Mesenchymal stem cell (in vitro differentiated cells and primary cell): ENCODE measurements at regions not wholly inside any gene's neighbourhood (a gene's known extent, or its start where the extent isn't known, plus 50 kb on each side); places are given as distances from the start of the nearest gene placed in this dataset.

ENCODE experiments used
- DNase-seq: peaks from one replicate; pipeline ENCODE4 v3.0.0-alpha.2; 2013
- H2AFZ ChIP-seq: one replicate; pipeline ENCODE4 v1.6.1; 2013; ENCODE audit warnings: low read depth, mild to moderate bottlenecking, control low read depth, inconsistent platforms, low read length, moderate library complexity
- H2AK5ac ChIP-seq: 2 replicates; pipeline ENCODE4 v1.6.1; 2013; ENCODE audit warnings: low read length, moderate library complexity, mild to moderate bottlenecking, inconsistent platforms; ENCODE audit not compliant: severe bottlenecking
- H2BK120ac ChIP-seq: one replicate; pipeline ENCODE4 v1.6.1; 2013; ENCODE audit warnings: low read depth, mild to moderate bottlenecking, inconsistent platforms, low read length, moderate library complexity
- H2BK12ac ChIP-seq, 2 experiments: one replicate each; pipeline ENCODE4 v1.6.1; 2013; ENCODE audit warnings: inconsistent platforms in 2 of 2, low read length in 2 of 2, mild to moderate bottlenecking in 2 of 2, moderate library complexity in 2 of 2, control low read depth in 1 of 2
- H2BK15ac ChIP-seq: one replicate; pipeline ENCODE4 v1.6.1; 2013; ENCODE audit warnings: mild to moderate bottlenecking, low read depth, inconsistent platforms; ENCODE audit not compliant: poor library complexity, severe bottlenecking
- H2BK5ac ChIP-seq: 2 replicates; pipeline ENCODE4 v1.6.1; 2013; ENCODE audit warnings: low read depth, mild to moderate bottlenecking, low read length, control low read depth, inconsistent platforms; ENCODE audit not compliant: poor library complexity, severe bottlenecking
- H3K14ac ChIP-seq, 2 experiments: one replicate each; pipeline ENCODE4 v1.6.1; 2013; ENCODE audit warnings: inconsistent platforms in 2 of 2, low read length in 2 of 2, control low read depth in 1 of 2, mild to moderate bottlenecking in 1 of 2, moderate library complexity in 1 of 2
- H3K18ac ChIP-seq, 2 experiments: one replicate each; pipeline ENCODE4 v1.6.1; 2013; ENCODE audit warnings: inconsistent platforms in 2 of 2, low read length in 2 of 2, control low read depth in 1 of 2, low read depth in 1 of 2, mild to moderate bottlenecking in 1 of 2
- H3K23ac ChIP-seq, 2 experiments: one replicate each; pipeline ENCODE4 v1.6.1; 2013; ENCODE audit warnings: inconsistent platforms in 2 of 2, low read length in 2 of 2, mild to moderate bottlenecking in 2 of 2, moderate library complexity in 2 of 2, control low read depth in 1 of 2
- H3K27ac ChIP-seq: 2 replicates; pipeline ENCODE4 v1.5.1; 2013; ENCODE audit warnings: mild to moderate bottlenecking, moderate library complexity, low read length, control low read depth, inconsistent platforms; ENCODE audit not compliant: poor library complexity, severe bottlenecking
- H3K27me3 ChIP-seq, 2 experiments: 2 replicates each; pipeline versions ENCODE4 v1.6.1 to v1.7.0; 2013; ENCODE audit warnings: low read length in 2 of 2, mild to moderate bottlenecking in 2 of 2, moderate library complexity in 2 of 2, control low read depth in 1 of 2, inconsistent platforms in 1 of 2; ENCODE audit not compliant: control insufficient read depth in 1 of 2, insufficient read depth in 1 of 2
- H3K36me3 ChIP-seq, 2 experiments: 2 replicates each; pipeline versions ENCODE4 v1.6.1 to v1.7.0; 2013; ENCODE audit warnings: low read length in 2 of 2, control low read depth in 1 of 2, inconsistent platforms in 1 of 2, low read depth in 1 of 2, mild to moderate bottlenecking in 1 of 2; ENCODE audit not compliant: insufficient read depth in 2 of 2, control insufficient read depth in 1 of 2
- H3K4ac ChIP-seq, 2 experiments: one replicate each; pipeline ENCODE4 v1.6.1; 2013; ENCODE audit warnings: inconsistent platforms in 2 of 2, low read length in 2 of 2, mild to moderate bottlenecking in 2 of 2, moderate library complexity in 2 of 2, control low read depth in 1 of 2, low read depth in 1 of 2
- H3K4me1 ChIP-seq: 2 replicates; pipeline ENCODE4 v1.6.1; 2013; ENCODE audit warnings: low read depth, low read length, control low read depth; ENCODE audit not compliant: control insufficient read depth, insufficient read depth
- H3K4me2 ChIP-seq: 2 replicates; pipeline ENCODE4 v1.6.1; 2013; ENCODE audit warnings: low read length, mild to moderate bottlenecking, inconsistent platforms; ENCODE audit not compliant: poor library complexity, severe bottlenecking
- H3K4me3 ChIP-seq, 2 experiments: 2 replicates each; pipeline versions ENCODE4 v1.5.1 to v1.7.0; 2013; ENCODE audit warnings: low read length in 2 of 2, mild to moderate bottlenecking in 2 of 2, control low read depth in 1 of 2, low read depth in 1 of 2; ENCODE audit not compliant: insufficient read depth in 1 of 2
- H3K79me1 ChIP-seq: replicated peaks from 2 replicates; pipeline ENCODE4 v1.6.1; 2013; ENCODE audit warnings: mild to moderate bottlenecking, control low read depth, low read length, inconsistent platforms; ENCODE audit not compliant: poor library complexity, severe bottlenecking
- H3K9ac ChIP-seq: 2 replicates; pipeline ENCODE4 v1.7.0; 2013; ENCODE audit warnings: mild to moderate bottlenecking, low read length, moderate library complexity
- H3K9me3 ChIP-seq: 2 replicates; pipeline ENCODE4 v1.7.0; 2013; ENCODE audit warnings: mild to moderate bottlenecking, low read length; ENCODE audit not compliant: control insufficient read depth
- H4K8ac ChIP-seq: one replicate; pipeline ENCODE4 v1.6.1; 2013; ENCODE audit warnings: inconsistent platforms, mild to moderate bottlenecking, low read length, moderate library complexity
- H4K91ac ChIP-seq: one replicate; pipeline ENCODE4 v1.6.1; 2013; ENCODE audit warnings: mild to moderate bottlenecking, low read length, inconsistent platforms
- WGBS: methylation state at CpG from one replicate; pipeline ENCODE4 v1.1.7; 2013; ENCODE audit warnings: mixed read lengths; 5-methylcytosine and 5-hydroxymethylcytosine counted together

DNA sequence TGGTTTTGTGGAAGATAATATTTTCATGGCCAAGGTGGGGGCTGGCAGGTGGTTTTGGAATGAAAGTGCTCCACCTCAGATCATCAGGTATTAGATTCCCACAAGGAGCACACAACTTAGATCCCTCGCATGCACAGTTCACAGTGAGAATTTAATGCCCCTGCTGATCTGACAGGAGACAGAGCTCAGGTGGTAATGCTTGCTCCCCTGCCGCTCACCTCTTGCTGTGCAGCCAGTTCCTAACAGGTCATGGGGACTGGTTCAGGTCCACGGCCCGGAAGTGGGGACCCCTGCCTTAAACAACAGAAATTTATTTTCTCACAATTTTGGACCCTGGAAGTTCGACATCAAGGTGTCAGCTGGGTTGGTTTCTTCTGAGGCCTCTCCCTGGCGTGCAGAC lies 668.7 kb upstream of the ZNF608 start:
- no peak overlapping the region for H4K91ac ChIP-seq
- no peak overlapping the region for H4K8ac ChIP-seq
- 92% methylated on average over 6 of the region's 6 CpGs for WGBS

DNA sequence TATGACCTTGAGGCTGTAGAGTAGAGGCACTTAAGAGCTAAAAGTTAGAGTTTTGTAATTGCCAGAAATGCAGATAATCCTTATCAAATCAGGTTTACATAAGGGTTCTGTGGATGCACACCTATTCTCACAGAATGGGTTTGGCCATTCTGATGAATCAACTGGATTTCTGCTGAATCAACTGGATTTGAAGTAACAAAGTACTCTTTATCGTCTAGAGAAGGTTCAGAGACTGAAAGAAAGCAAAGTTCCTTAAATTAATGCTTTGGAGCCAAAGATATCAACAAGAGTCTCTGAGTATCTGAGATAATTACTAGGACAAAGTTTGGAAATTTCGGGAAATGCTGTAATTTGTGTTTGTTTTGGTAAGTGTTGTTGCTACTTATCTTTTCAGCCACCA lies 669.6 kb upstream of the ZNF608 start:
- H2BK5ac ChIP-seq = no peak overlapping the region
- no peak overlapping the region for H4K91ac ChIP-seq
- H3K27me3 ChIP-seq = no peaks in the 10 kb centered on the region
- no peak overlapping the region for H2AK5ac ChIP-seq
- no peak overlapping the region for H3K4me3 ChIP-seq
- H3K9me3 ChIP-seq = no peaks in the 10 kb centered on the region
- H2BK12ac ChIP-seq = no peak overlapping the region
- H3K4me1 ChIP-seq = peaks cover 8% of the 10 kb centered on the region
- no peak for DNase-seq
- no peak overlapping the region for H3K9ac ChIP-seq
- H3K36me3 ChIP-seq = no peaks in the 10 kb centered on the region
- H2BK120ac ChIP-seq = no peak overlapping the region
- H2BK15ac ChIP-seq = no peak overlapping the region
- no peak overlapping the region for H3K4ac ChIP-seq
- H3K79me1 ChIP-seq = no peaks in the 10 kb centered on the region
- WGBS = 96% methylated on average over 1 of the region's 2 CpGs
- H3K14ac ChIP-seq = no peak overlapping the region
- H3K27ac ChIP-seq = no peak overlapping the region
- H2AFZ ChIP-seq = no peak overlapping the region
- no peak overlapping the region for H4K8ac ChIP-seq
- H3K23ac ChIP-seq = no peak overlapping the region
- H3K4me2 ChIP-seq = no peak overlapping the region
- no peak overlapping the region for H3K18ac ChIP-seq

More for the DNA sequence above, 668.7 kb upstream of the ZNF608 start:
- Histone ChIP-seq H3K18ac (peak overlapping the region in 1 of 2 experiments; percentile 11), H2BK15ac (no peak overlapping the region), H3K36me3 (no peaks in the 10 kb centered on the region), H3K4ac (peak overlapping the region in 1 of 2 experiments; percentile 17), H2AK5ac (no peak overlapping the region), H2BK120ac (no peak overlapping the region), H3K23ac (no peak overlapping the region), H3K14ac (no peak overlapping the region), H3K9me3 (no peaks in the 10 kb centered on the region), H2AFZ (no peak overlapping the region), H3K4me1 (peaks cover 9% of the 10 kb centered on the region), H3K4me2 (no peak overlapping the region), H2BK12ac (no peak overlapping the region), H3K9ac (no peak overlapping the region), H3K79me1 (no peaks in the 10 kb centered on the region), H2BK5ac (no peak overlapping the region), H3K27ac (no peak overlapping the region), H3K27me3 (no peaks in the 10 kb centered on the region), H3K4me3 (no peak overlapping the region)
- DNase-seq = no peak

DNA sequence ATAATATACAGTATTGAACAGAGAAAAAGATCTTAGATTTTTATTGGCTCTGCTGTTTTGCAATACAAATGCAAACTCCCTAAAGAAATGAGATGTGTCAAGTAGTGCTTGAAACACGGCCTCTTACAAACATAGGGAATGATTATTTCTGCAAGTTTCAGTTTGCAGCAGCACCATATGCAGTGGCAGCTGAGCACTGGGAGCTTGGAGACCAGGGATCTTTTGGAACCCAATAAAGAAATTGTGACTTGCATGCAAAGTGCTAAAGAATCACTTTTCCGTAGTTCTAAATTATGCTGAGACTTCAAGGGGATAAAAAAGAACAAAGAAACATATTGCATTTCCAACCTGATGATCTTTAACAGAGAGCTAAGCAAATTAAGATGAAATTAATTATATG lies 674.6 kb upstream of the ZNF608 start:
- no peaks in the 10 kb centered on the region for H3K79me1 ChIP-seq
- H4K8ac ChIP-seq = no peak overlapping the region
- no peak overlapping the region for H3K4me3 ChIP-seq
- H3K4ac ChIP-seq = no peak overlapping the region
- H3K4me1 ChIP-seq = no peaks in the 10 kb centered on the region
- H3K27me3 ChIP-seq = no peaks in the 10 kb centered on the region
- no peak overlapping the region for H2AFZ ChIP-seq
- H3K18ac ChIP-seq = no peak overlapping the region
- H2AK5ac ChIP-seq = no peak overlapping the region
- H2BK15ac ChIP-seq = no peak overlapping the region
- no peak overlapping the region for H2BK5ac ChIP-seq
- H3K14ac ChIP-seq = no peak overlapping the region
- no peak for DNase-seq
- WGBS = 85% methylated on average over 2 of the region's 2 CpGs
- no peak overlapping the region for H2BK12ac ChIP-seq
- no peak overlapping the region for H2BK120ac ChIP-seq
- H3K9ac ChIP-seq = no peak overlapping the region
- H3K36me3 ChIP-seq = no peaks in the 10 kb centered on the region
- H3K23ac ChIP-seq = no peak overlapping the region
- no peak overlapping the region for H3K4me2 ChIP-seq
- H3K27ac ChIP-seq = no peak overlapping the region
- no peaks in the 10 kb centered on the region for H3K9me3 ChIP-seq
- no peak overlapping the region for H4K91ac ChIP-seq

DNA sequence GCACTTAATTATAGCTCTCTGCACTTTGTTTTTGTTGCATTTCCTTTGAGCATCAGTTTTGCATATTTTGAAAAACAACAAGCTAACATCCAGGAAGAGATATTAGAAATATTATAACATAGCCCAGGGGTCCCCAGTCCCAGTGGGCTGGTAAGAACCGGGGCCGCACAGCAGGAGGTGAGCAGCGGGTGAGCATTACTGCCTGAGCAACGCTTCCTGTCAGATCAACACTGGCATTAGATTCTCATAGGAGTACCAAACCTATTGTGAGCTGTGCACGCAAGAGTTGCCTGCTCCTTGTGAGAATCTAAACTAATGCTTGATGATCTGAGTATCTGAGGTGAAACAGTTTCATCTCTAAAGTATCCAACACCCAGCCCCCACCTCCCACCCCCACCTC lies 675.9 kb upstream of the ZNF608 start:
- Histone ChIP-seq H3K9ac (no peak overlapping the region), H2AFZ (no peak overlapping the region), H2BK15ac (no peak overlapping the region), H2BK12ac (no peak overlapping the region), H3K27me3 (no peaks in the 10 kb centered on the region), H3K14ac (no peak overlapping the region), H2BK120ac (no peak overlapping the region), H4K91ac (no peak overlapping the region), H3K4me1 (no peaks in the 10 kb centered on the region), H3K36me3 (no peaks in the 10 kb centered on the region), H4K8ac (no peak overlapping the region), H2BK5ac (no peak overlapping the region), H3K4ac (no peak overlapping the region), H2AK5ac (no peak overlapping the region), H3K23ac (no peak overlapping the region), H3K79me1 (no peaks in the 10 kb centered on the region), H3K4me2 (no peak overlapping the region), H3K27ac (no peak overlapping the region), H3K18ac (no peak overlapping the region), H3K9me3 (peaks cover 6% of the 10 kb centered on the region), H3K4me3 (no peak overlapping the region)
- 81% methylated on average over 5 of the region's 5 CpGs for WGBS
- no peak for DNase-seq
